ENCODE measurements at regions not wholly inside any gene's neighbourhood (a gene's known extent, or its start where the extent isn't known, plus 50 kb on each side); places are given as distances from the start of the nearest gene placed in this dataset.

GRCh38 chr14:65312859-65313258 is 99.7 kb upstream of the FUT8 start:
- Histone ChIP-seq H3K9me2 (replicated peaks; ENCODE audit: low read depth, low read length) (no peaks in the 10 kb centered on the region), H3K4me3 (ENCODE audit: low read length, poor library complexity, severe bottlenecking) (no peak overlapping the region), H3K4me2 (ENCODE audit: low read depth, low read length, poor library complexity, severe bottlenecking) (no peak overlapping the region), H3K9ac (ENCODE audit: low read depth, low read length, poor library complexity, severe bottlenecking) (no peak overlapping the region), H3K36me3 (ENCODE audit: insufficient read depth, low read length) (no peaks in the 10 kb centered on the region), H3K79me2 (ENCODE audit: insufficient read depth, low read length) (no peaks in the 10 kb centered on the region), H4K20me1 (ENCODE audit: insufficient read depth, low read length, poor library complexity, severe bottlenecking) (no peaks in the 10 kb centered on the region), H2AFZ (ENCODE audit: low read length) (no peak overlapping the region), H3K9me3 (ENCODE audit: insufficient read depth, low read depth, low read length) (no peaks in the 10 kb centered on the region), H3F3A (ENCODE audit: low read depth) (no peaks in the 10 kb centered on the region), H3K4me1 (ENCODE audit: insufficient read depth, low read length, poor library complexity, severe bottlenecking) (no peaks in the 10 kb centered on the region), H3K27me3 (ENCODE audit: insufficient read depth, low read length, poor library complexity, severe bottlenecking) (no peaks in the 10 kb centered on the region)
- TF ChIP-seq EZH2phosphoT487 (IDR thresholded peaks at IDR 0.05; ENCODE audit: borderline replicate concordance) (no peak), CTCF (conservative IDR thresholded peaks at IDR 0.05; ENCODE audit: low read length) (no peak)

- TF ChIP-seq CTCF (conservative IDR thresholded peaks at IDR 0.05; ENCODE audit: low read length) = no peak
- TF ChIP-seq EZH2phosphoT487 (IDR thresholded peaks at IDR 0.05; ENCODE audit: borderline replicate concordance) = no peak
- Histone ChIP-seq H3K9me2 (replicated peaks; ENCODE audit: low read depth, low read length) (no peaks in the 10 kb centered on the region), H2AFZ (ENCODE audit: low read length) (no peak overlapping the region), H4K20me1 (ENCODE audit: insufficient read depth, low read length, poor library complexity, severe bottlenecking) (no peaks in the 10 kb centered on the region), H3K9ac (ENCODE audit: low read depth, low read length, poor library complexity, severe bottlenecking) (no peak overlapping the region), H3K4me1 (ENCODE audit: insufficient read depth, low read length, poor library complexity, severe bottlenecking) (peaks cover 9% of the 10 kb centered on the region), H3K27me3 (ENCODE audit: insufficient read depth, low read length, poor library complexity, severe bottlenecking) (no peaks in the 10 kb centered on the region), H3K36me3 (ENCODE audit: insufficient read depth, low read length) (no peaks in the 10 kb centered on the region), H3K4me2 (ENCODE audit: low read depth, low read length, poor library complexity, severe bottlenecking) (no peak overlapping the region), H3K79me2 (ENCODE audit: insufficient read depth, low read length) (no peaks in the 10 kb centered on the region), H3K4me3 (ENCODE audit: low read length, poor library complexity, severe bottlenecking) (no peak overlapping the region), H3K9me3 (ENCODE audit: insufficient read depth, low read depth, low read length) (no peaks in the 10 kb centered on the region), H3F3A (ENCODE audit: low read depth) (no peaks in the 10 kb centered on the region)
Observed at GRCh38 chr14:65318636-65319506, 93.7 kb upstream of the FUT8 start.

- Histone ChIP-seq H3F3A (ENCODE audit: low read depth) (no peaks in the 10 kb centered on the region), H3K9ac (ENCODE audit: low read depth, low read length, poor library complexity, severe bottlenecking) (no peak overlapping the region), H4K20me1 (ENCODE audit: insufficient read depth, low read length, poor library complexity, severe bottlenecking) (no peaks in the 10 kb centered on the region), H3K9me3 (ENCODE audit: insufficient read depth, low read depth, low read length) (no peaks in the 10 kb centered on the region), H3K27me3 (ENCODE audit: insufficient read depth, low read length, poor library complexity, severe bottlenecking) (no peaks in the 10 kb centered on the region), H3K4me2 (ENCODE audit: low read depth, low read length, poor library complexity, severe bottlenecking) (no peak overlapping the region), H3K9me2 (replicated peaks; ENCODE audit: low read depth, low read length) (no peaks in the 10 kb centered on the region), H3K4me3 (ENCODE audit: low read length, poor library complexity, severe bottlenecking) (no peak overlapping the region), H3K4me1 (ENCODE audit: insufficient read depth, low read length, poor library complexity, severe bottlenecking) (peaks cover 9% of the 10 kb centered on the region), H2AFZ (ENCODE audit: low read length) (peak overlapping the region; percentile 71), H3K79me2 (ENCODE audit: insufficient read depth, low read length) (no peaks in the 10 kb centered on the region), H3K36me3 (ENCODE audit: insufficient read depth, low read length) (no peaks in the 10 kb centered on the region)
- no peak for TF ChIP-seq EZH2phosphoT487 (IDR thresholded peaks at IDR 0.05; ENCODE audit: borderline replicate concordance)
- TF ChIP-seq CTCF (conservative IDR thresholded peaks at IDR 0.05; ENCODE audit: low read length) = no peak
Observed at GRCh38 chr14:65320661-65321308, 91.7 kb upstream of the FUT8 start.
